PFSK-1 (cell line): ENCODE measurements at regions not wholly inside any gene's neighbourhood (a gene's known extent, or its start where the extent isn't known, plus 50 kb on each side); places are given as distances from the start of the nearest gene placed in this dataset.

Experiments used
- FOXP2 ChIP-seq: optimal IDR thresholded peaks from 2 replicates; pipeline ENCODE3; 2011; ENCODE audit warnings: borderline replicate concordance, control low read depth, inconsistent platforms; ENCODE audit not compliant: insufficient read depth; ENCODE audit errors: extremely low read length, extremely low read depth
- POLR2AphosphoS5 ChIP-seq: IDR thresholded peaks from 2 replicates; pipeline ENCODE4 v1.6.1; 2012; ENCODE audit warnings: low read depth, mild to moderate bottlenecking, control low read depth, low read length, moderate library complexity
- REST ChIP-seq, 2 experiments: IDR thresholded peaks; 2 replicates each; pipeline versions ENCODE4 v1.6.1 to v1.8.0; 2011 to 2012; ENCODE audit warnings: low read depth in 2 of 2, low read length in 2 of 2, control low read depth in 1 of 2, inconsistent platforms in 1 of 2, mild to moderate bottlenecking in 1 of 2, moderate library complexity in 1 of 2; ENCODE audit not compliant: insufficient read depth in 1 of 2
- SIN3A ChIP-seq: IDR thresholded peaks from 2 replicates; pipeline ENCODE4 v1.6.1; 2012; ENCODE audit warnings: mild to moderate bottlenecking, low read length, moderate library complexity, borderline replicate concordance; ENCODE audit not compliant: insufficient read depth
- TAF1 ChIP-seq: IDR thresholded peaks from 2 replicates; pipeline ENCODE4 v1.6.1; 2012; ENCODE audit warnings: low read length, control low read depth, borderline replicate concordance; ENCODE audit not compliant: insufficient read depth

- no peak for TF ChIP-seq FOXP2
- no peak for TF ChIP-seq REST (IDR thresholded peaks at IDR 0.05; ENCODE audit: insufficient read depth in 1 of 2, low read depth in 2 of 2, low read length in 2 of 2)
- TF ChIP-seq TAF1: no peak
- no peak for TF ChIP-seq SIN3A
- TF ChIP-seq POLR2AphosphoS5: no peak
Observed at GRCh38 chr3:193853511-193854219, 260.7 kb downstream of the OPA1 start.

- TF ChIP-seq TAF1 (no peak), SIN3A (no peak), FOXP2 (no peak), REST (IDR thresholded peaks at IDR 0.05; ENCODE audit: insufficient read depth in 1 of 2, low read depth in 2 of 2, low read length in 2 of 2) (no peak), POLR2AphosphoS5 (no peak)
Observed at GRCh38 chr3:193857996-193858395, 265.0 kb downstream of the OPA1 start.

GRCh38 chr3:193859195-193859594 is 266.2 kb downstream of the OPA1 start:
- TF ChIP-seq FOXP2: no peak
- no peak for TF ChIP-seq POLR2AphosphoS5
- TF ChIP-seq REST (IDR thresholded peaks at IDR 0.05; ENCODE audit: insufficient read depth in 1 of 2, low read depth in 2 of 2, low read length in 2 of 2): no peak
- TF ChIP-seq SIN3A: no peak
- TF ChIP-seq TAF1: no peak

GRCh38 chr3:193861012-193861411 is 268.0 kb downstream of the OPA1 start:
- TF ChIP-seq SIN3A: no peak
- TF ChIP-seq FOXP2: no peak
- no peak for TF ChIP-seq REST (IDR thresholded peaks at IDR 0.05; ENCODE audit: insufficient read depth in 1 of 2, low read depth in 2 of 2, low read length in 2 of 2)
- no peak for TF ChIP-seq POLR2AphosphoS5
- TF ChIP-seq TAF1: no peak

- TF ChIP-seq FOXP2: no peak
- no peak for TF ChIP-seq SIN3A
- TF ChIP-seq REST (IDR thresholded peaks at IDR 0.05; ENCODE audit: insufficient read depth in 1 of 2, low read depth in 2 of 2, low read length in 2 of 2): no peak
- TF ChIP-seq POLR2AphosphoS5: no peak
- TF ChIP-seq TAF1: no peak
Observed at GRCh38 chr3:193862843-193863242, 269.8 kb downstream of the OPA1 start.
